Mesenchymal stem cell (in vitro differentiated cells and primary cell): ENCODE measurements at regions not wholly inside any gene's neighbourhood (a gene's known extent, or its start where the extent isn't known, plus 50 kb on each side); places are given as distances from the start of the nearest gene placed in this dataset.

Source experiments
- DNase-seq: peaks from one replicate; pipeline ENCODE4 v3.0.0-alpha.2; 2013
- H2AFZ ChIP-seq: one replicate; pipeline ENCODE4 v1.6.1; 2013; ENCODE audit warnings: low read depth, mild to moderate bottlenecking, control low read depth, inconsistent platforms, low read length, moderate library complexity
- H2AK5ac ChIP-seq: 2 replicates; pipeline ENCODE4 v1.6.1; 2013; ENCODE audit warnings: low read length, moderate library complexity, mild to moderate bottlenecking, inconsistent platforms; ENCODE audit not compliant: severe bottlenecking
- H2BK120ac ChIP-seq: one replicate; pipeline ENCODE4 v1.6.1; 2013; ENCODE audit warnings: low read depth, mild to moderate bottlenecking, inconsistent platforms, low read length, moderate library complexity
- H2BK12ac ChIP-seq, 2 experiments: one replicate each; pipeline ENCODE4 v1.6.1; 2013; ENCODE audit warnings: inconsistent platforms in 2 of 2, low read length in 2 of 2, mild to moderate bottlenecking in 2 of 2, moderate library complexity in 2 of 2, control low read depth in 1 of 2
- H2BK15ac ChIP-seq: one replicate; pipeline ENCODE4 v1.6.1; 2013; ENCODE audit warnings: mild to moderate bottlenecking, low read depth, inconsistent platforms; ENCODE audit not compliant: poor library complexity, severe bottlenecking
- H2BK5ac ChIP-seq: 2 replicates; pipeline ENCODE4 v1.6.1; 2013; ENCODE audit warnings: low read depth, mild to moderate bottlenecking, low read length, control low read depth, inconsistent platforms; ENCODE audit not compliant: poor library complexity, severe bottlenecking
- H3K14ac ChIP-seq, 2 experiments: one replicate each; pipeline ENCODE4 v1.6.1; 2013; ENCODE audit warnings: inconsistent platforms in 2 of 2, low read length in 2 of 2, control low read depth in 1 of 2, mild to moderate bottlenecking in 1 of 2, moderate library complexity in 1 of 2
- H3K18ac ChIP-seq, 2 experiments: one replicate each; pipeline ENCODE4 v1.6.1; 2013; ENCODE audit warnings: inconsistent platforms in 2 of 2, low read length in 2 of 2, control low read depth in 1 of 2, low read depth in 1 of 2, mild to moderate bottlenecking in 1 of 2
- H3K23ac ChIP-seq, 2 experiments: one replicate each; pipeline ENCODE4 v1.6.1; 2013; ENCODE audit warnings: inconsistent platforms in 2 of 2, low read length in 2 of 2, mild to moderate bottlenecking in 2 of 2, moderate library complexity in 2 of 2, control low read depth in 1 of 2
- H3K27ac ChIP-seq: 2 replicates; pipeline ENCODE4 v1.5.1; 2013; ENCODE audit warnings: mild to moderate bottlenecking, moderate library complexity, low read length, control low read depth, inconsistent platforms; ENCODE audit not compliant: poor library complexity, severe bottlenecking
- H3K27me3 ChIP-seq, 2 experiments: 2 replicates each; pipeline versions ENCODE4 v1.6.1 to v1.7.0; 2013; ENCODE audit warnings: low read length in 2 of 2, mild to moderate bottlenecking in 2 of 2, moderate library complexity in 2 of 2, control low read depth in 1 of 2, inconsistent platforms in 1 of 2; ENCODE audit not compliant: control insufficient read depth in 1 of 2, insufficient read depth in 1 of 2
- H3K36me3 ChIP-seq, 2 experiments: 2 replicates each; pipeline versions ENCODE4 v1.6.1 to v1.7.0; 2013; ENCODE audit warnings: low read length in 2 of 2, control low read depth in 1 of 2, inconsistent platforms in 1 of 2, low read depth in 1 of 2, mild to moderate bottlenecking in 1 of 2; ENCODE audit not compliant: insufficient read depth in 2 of 2, control insufficient read depth in 1 of 2
- H3K4ac ChIP-seq, 2 experiments: one replicate each; pipeline ENCODE4 v1.6.1; 2013; ENCODE audit warnings: inconsistent platforms in 2 of 2, low read length in 2 of 2, mild to moderate bottlenecking in 2 of 2, moderate library complexity in 2 of 2, control low read depth in 1 of 2, low read depth in 1 of 2
- H3K4me1 ChIP-seq: 2 replicates; pipeline ENCODE4 v1.6.1; 2013; ENCODE audit warnings: low read depth, low read length, control low read depth; ENCODE audit not compliant: control insufficient read depth, insufficient read depth
- H3K4me2 ChIP-seq: 2 replicates; pipeline ENCODE4 v1.6.1; 2013; ENCODE audit warnings: low read length, mild to moderate bottlenecking, inconsistent platforms; ENCODE audit not compliant: poor library complexity, severe bottlenecking
- H3K4me3 ChIP-seq, 2 experiments: 2 replicates each; pipeline versions ENCODE4 v1.5.1 to v1.7.0; 2013; ENCODE audit warnings: low read length in 2 of 2, mild to moderate bottlenecking in 2 of 2, control low read depth in 1 of 2, low read depth in 1 of 2; ENCODE audit not compliant: insufficient read depth in 1 of 2
- H3K79me1 ChIP-seq: replicated peaks from 2 replicates; pipeline ENCODE4 v1.6.1; 2013; ENCODE audit warnings: mild to moderate bottlenecking, control low read depth, low read length, inconsistent platforms; ENCODE audit not compliant: poor library complexity, severe bottlenecking
- H3K9ac ChIP-seq: 2 replicates; pipeline ENCODE4 v1.7.0; 2013; ENCODE audit warnings: mild to moderate bottlenecking, low read length, moderate library complexity
- H3K9me3 ChIP-seq: 2 replicates; pipeline ENCODE4 v1.7.0; 2013; ENCODE audit warnings: mild to moderate bottlenecking, low read length; ENCODE audit not compliant: control insufficient read depth
- H4K8ac ChIP-seq: one replicate; pipeline ENCODE4 v1.6.1; 2013; ENCODE audit warnings: inconsistent platforms, mild to moderate bottlenecking, low read length, moderate library complexity
- H4K91ac ChIP-seq: one replicate; pipeline ENCODE4 v1.6.1; 2013; ENCODE audit warnings: mild to moderate bottlenecking, low read length, inconsistent platforms
- WGBS: methylation state at CpG from one replicate; pipeline ENCODE4 v1.1.7; 2013; ENCODE audit warnings: mixed read lengths; 5-methylcytosine and 5-hydroxymethylcytosine counted together

- Histone ChIP-seq H4K8ac (no peak overlapping the region), H2BK120ac (no peak overlapping the region), H2BK15ac (no peak overlapping the region), H3K4me3 (no peak overlapping the region), H3K9me3 (no peaks in the 10 kb centered on the region), H3K27me3 (no peaks in the 10 kb centered on the region), H2BK12ac (no peak overlapping the region), H3K9ac (no peak overlapping the region), H3K27ac (no peak overlapping the region), H2BK5ac (no peak overlapping the region), H3K23ac (no peak overlapping the region), H4K91ac (no peak overlapping the region), H2AFZ (no peak overlapping the region), H3K4me1 (no peaks in the 10 kb centered on the region), H3K14ac (no peak overlapping the region), H3K36me3 (no peaks in the 10 kb centered on the region), H3K79me1 (no peaks in the 10 kb centered on the region), H2AK5ac (no peak overlapping the region), H3K4ac (no peak overlapping the region), H3K4me2 (no peak overlapping the region), H3K18ac (no peak overlapping the region)
- WGBS = 88% methylated on average over 2 of the region's 2 CpGs
- DNase-seq = no peak
Observed at GRCh38 chr20:40329321-40329720, 359.7 kb downstream of the MAFB start.

GRCh38 chr20:40326784-40327183 is 362.3 kb downstream of the MAFB start:
- H2BK15ac ChIP-seq = no peak overlapping the region
- no peaks in the 10 kb centered on the region for H3K4me1 ChIP-seq
- H3K4me3 ChIP-seq = no peak overlapping the region
- 83% methylated on average over 1 of the region's 3 CpGs for WGBS
- H3K27me3 ChIP-seq = no peaks in the 10 kb centered on the region
- no peak overlapping the region for H3K18ac ChIP-seq
- no peak overlapping the region for H4K8ac ChIP-seq
- no peak overlapping the region for H3K4ac ChIP-seq
- no peak overlapping the region for H3K14ac ChIP-seq
- H2BK5ac ChIP-seq = no peak overlapping the region
- H3K9ac ChIP-seq = no peak overlapping the region
- H2BK120ac ChIP-seq = no peak overlapping the region
- no peak overlapping the region for H4K91ac ChIP-seq
- H2BK12ac ChIP-seq = no peak overlapping the region
- no peaks in the 10 kb centered on the region for H3K36me3 ChIP-seq
- H2AK5ac ChIP-seq = no peak overlapping the region
- no peaks in the 10 kb centered on the region for H3K9me3 ChIP-seq
- DNase-seq = no peak
- no peak overlapping the region for H3K23ac ChIP-seq
- H3K27ac ChIP-seq = no peak overlapping the region
- no peak overlapping the region for H2AFZ ChIP-seq
- H3K4me2 ChIP-seq = no peak overlapping the region
- H3K79me1 ChIP-seq = no peaks in the 10 kb centered on the region

GRCh38 chr20:40325006-40325568 is 363.9 kb downstream of the MAFB start:
- Histone ChIP-seq H2BK120ac (no peak overlapping the region), H2BK15ac (no peak overlapping the region), H2BK5ac (no peak overlapping the region), H3K79me1 (no peaks in the 10 kb centered on the region), H3K18ac (no peak overlapping the region), H3K23ac (no peak overlapping the region), H2AFZ (no peak overlapping the region), H3K14ac (no peak overlapping the region), H4K8ac (no peak overlapping the region), H3K4me3 (no peak overlapping the region), H3K27me3 (peaks cover 0 to 7% of the 10 kb centered on the region in 2 experiments), H3K9me3 (no peaks in the 10 kb centered on the region), H3K4me1 (no peaks in the 10 kb centered on the region), H3K4ac (no peak overlapping the region), H2AK5ac (no peak overlapping the region), H3K4me2 (no peak overlapping the region), H3K9ac (no peak overlapping the region), H3K27ac (no peak overlapping the region), H3K36me3 (no peaks in the 10 kb centered on the region), H4K91ac (no peak overlapping the region), H2BK12ac (no peak overlapping the region)
- no peak for DNase-seq
- 100% methylated on average over 2 of the region's 2 CpGs for WGBS

- 85% methylated on average over 5 of the region's 5 CpGs for WGBS
- no peak overlapping the region for H4K91ac ChIP-seq
Observed at GRCh38 chr20:40323361-40323794, 365.7 kb downstream of the MAFB start.

More at GRCh38 chr20:40323361-40323794, 365.7 kb downstream of the MAFB start:
- Histone ChIP-seq H3K4ac (no peak overlapping the region), H3K79me1 (no peaks in the 10 kb centered on the region), H3K27ac (no peak overlapping the region), H3K9me3 (no peaks in the 10 kb centered on the region), H3K18ac (no peak overlapping the region), H3K4me3 (no peak overlapping the region), H3K14ac (no peak overlapping the region), H2BK5ac (no peak overlapping the region), H3K4me1 (no peaks in the 10 kb centered on the region), H4K8ac (no peak overlapping the region), H2AFZ (no peak overlapping the region), H2BK15ac (no peak overlapping the region), H3K36me3 (no peaks in the 10 kb centered on the region), H3K23ac (no peak overlapping the region), H2BK12ac (no peak overlapping the region), H2AK5ac (no peak overlapping the region), H2BK120ac (no peak overlapping the region), H3K27me3 (peaks cover 0 to 21% of the 10 kb centered on the region in 2 experiments), H3K4me2 (no peak overlapping the region), H3K9ac (no peak overlapping the region)
- DNase-seq = no peak
